Right lung (tissue), 2 donors: ENCODE measurements at regions not wholly inside any gene's neighbourhood (a gene's known extent, or its start where the extent isn't known, plus 50 kb on each side); places are given as distances from the start of the nearest gene placed in this dataset.

ENCODE experiments used
- DNase-seq, 2 donors: peaks; one replicate each; pipeline ENCODE4 v3.0.0-alpha.2; 2013

- no peak for DNase-seq
Observed at GRCh38 chr1:43008115-43009060, 49.7 kb upstream of the SLC2A1 start.
